ENCODE measurements at regions not wholly inside any gene's neighbourhood (a gene's known extent, or its start where the extent isn't known, plus 50 kb on each side); places are given as distances from the start of the nearest gene placed in this dataset.

DNA sequence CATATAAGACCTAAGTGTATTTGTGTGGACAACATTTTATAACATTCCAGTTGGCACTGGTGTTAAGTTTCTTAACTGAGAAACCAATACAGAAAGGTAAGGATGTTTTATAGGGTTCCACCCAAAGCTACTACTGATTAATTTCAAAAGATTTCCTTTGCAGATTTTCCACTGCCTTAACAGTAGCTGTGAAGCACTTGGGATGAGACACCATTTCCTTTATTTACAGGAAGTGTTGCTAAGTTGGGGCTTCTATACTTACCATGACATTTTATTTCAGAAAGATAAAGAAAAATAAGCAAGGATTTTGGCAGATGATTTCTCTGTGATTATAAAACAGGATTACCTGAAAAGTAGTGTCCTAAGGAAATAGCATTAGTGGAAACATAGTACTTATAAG is 234.3 kb downstream of the CALCRL start:
- Histone ChIP-seq H3K4me3 (ENCODE audit: control insufficient read depth in 2 of 3, extremely low read depth in 1 of 3, insufficient read depth in 2 of 3, low read depth in 1 of 3, low read length in 3 of 3) (no peak overlapping the region), H3K36me3 (ENCODE audit: control insufficient read depth in 2 of 2, extremely low read depth in 1 of 2, insufficient read depth in 2 of 2, low read length in 2 of 2) (no peaks in the 10 kb centered on the region), H3K4me2 (ENCODE audit: control insufficient read depth, extremely low read depth, insufficient read depth, low read depth, low read length) (no peak overlapping the region), H3K27me3 (ENCODE audit: control insufficient read depth, extremely low read depth, insufficient read depth, low read length) (no peaks in the 10 kb centered on the region), H4K20me1 (ENCODE audit: control insufficient read depth, extremely low read depth, insufficient read depth, low read length) (no peaks in the 10 kb centered on the region), H3K79me2 (ENCODE audit: control insufficient read depth, insufficient read depth, low read length) (no peaks in the 10 kb centered on the region), H3K9me3 (ENCODE audit: control insufficient read depth, low read depth, low read length) (no peaks in the 10 kb centered on the region), H3K9ac (ENCODE audit: control insufficient read depth, extremely low read depth, insufficient read depth, low read length) (no peak overlapping the region), H2AFZ (ENCODE audit: control insufficient read depth, low read length) (no peak overlapping the region), H3K9me1 (ENCODE audit: control insufficient read depth, extremely low read depth, insufficient read depth, low read length) (no peaks in the 10 kb centered on the region), H3K27ac (ENCODE audit: control insufficient read depth, insufficient read depth, low read length) (no peak overlapping the region), H3K4me1 (ENCODE audit: control insufficient read depth, extremely low read depth, insufficient read depth, low read length) (no peaks in the 10 kb centered on the region)
- no peak for DNase-seq (ENCODE audit: low read depth, low spot score)
- TF ChIP-seq CTCF (optimal IDR thresholded peaks at IDR 0.05 in 1 of 3, IDR thresholded peaks at IDR 0.05 in 1 of 3, conservative IDR thresholded peaks at IDR 0.05 in 1 of 3; ENCODE audit: extremely low read depth in 1 of 3, insufficient read depth in 2 of 3, low read length in 3 of 3) (no peak), EZH2 (IDR thresholded peaks at IDR 0.05; ENCODE audit: low read length) (no peak)
- FAIRE-seq: no peak
- dilution Hi-C loops (cut with MboI; ENCODE audit: extremely low pct_ligation_motif_present, low sequenced_read_pairs): no loop called here

DNA sequence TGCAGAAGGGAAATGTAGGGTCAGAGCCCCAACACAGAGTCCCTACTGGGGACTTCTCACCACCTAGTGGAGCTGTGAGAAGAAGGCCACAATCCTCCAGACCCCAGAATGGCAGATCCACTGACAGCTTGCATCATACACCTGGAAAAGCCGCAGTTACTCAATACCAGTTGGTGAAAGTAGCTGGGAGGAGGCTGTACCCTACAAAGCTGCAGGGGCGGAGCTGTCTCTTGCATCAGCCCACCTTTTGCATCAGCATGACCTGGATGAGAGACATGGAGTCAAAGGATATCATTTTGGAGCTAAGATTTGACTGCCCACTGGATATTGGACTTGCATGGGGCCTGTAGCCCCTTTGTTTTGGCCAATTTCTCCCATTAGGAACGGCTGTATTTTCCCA is 237.3 kb downstream of the CALCRL start:
- dilution Hi-C loops (cut with MboI; ENCODE audit: extremely low pct_ligation_motif_present, low sequenced_read_pairs): no loop called here
- FAIRE-seq (no peak), DNase-seq (ENCODE audit: low read depth, low spot score) (no peak)
- Histone ChIP-seq H3K9me1 (ENCODE audit: control insufficient read depth, extremely low read depth, insufficient read depth, low read length) (no peaks in the 10 kb centered on the region), H3K27me3 (ENCODE audit: control insufficient read depth, extremely low read depth, insufficient read depth, low read length) (no peaks in the 10 kb centered on the region), H4K20me1 (ENCODE audit: control insufficient read depth, extremely low read depth, insufficient read depth, low read length) (no peaks in the 10 kb centered on the region), H3K9ac (ENCODE audit: control insufficient read depth, extremely low read depth, insufficient read depth, low read length) (no peak overlapping the region), H3K4me3 (ENCODE audit: control insufficient read depth in 2 of 3, extremely low read depth in 1 of 3, insufficient read depth in 2 of 3, low read depth in 1 of 3, low read length in 3 of 3) (no peak overlapping the region), H3K36me3 (ENCODE audit: control insufficient read depth in 2 of 2, extremely low read depth in 1 of 2, insufficient read depth in 2 of 2, low read length in 2 of 2) (no peaks in the 10 kb centered on the region), H3K4me2 (ENCODE audit: control insufficient read depth, extremely low read depth, insufficient read depth, low read depth, low read length) (no peak overlapping the region), H3K9me3 (ENCODE audit: control insufficient read depth, low read depth, low read length) (no peaks in the 10 kb centered on the region), H3K79me2 (ENCODE audit: control insufficient read depth, insufficient read depth, low read length) (no peaks in the 10 kb centered on the region), H3K27ac (ENCODE audit: control insufficient read depth, insufficient read depth, low read length) (no peak overlapping the region), H2AFZ (ENCODE audit: control insufficient read depth, low read length) (no peak overlapping the region), H3K4me1 (ENCODE audit: control insufficient read depth, extremely low read depth, insufficient read depth, low read length) (no peaks in the 10 kb centered on the region)
- TF ChIP-seq CTCF (optimal IDR thresholded peaks at IDR 0.05 in 1 of 3, IDR thresholded peaks at IDR 0.05 in 1 of 3, conservative IDR thresholded peaks at IDR 0.05 in 1 of 3; ENCODE audit: extremely low read depth in 1 of 3, insufficient read depth in 2 of 3, low read length in 3 of 3) (no peak), EZH2 (IDR thresholded peaks at IDR 0.05; ENCODE audit: low read length) (no peak)

All from keratinocyte (primary cell).